HT1080 (cell line): ENCODE measurements at regions not wholly inside any gene's neighbourhood (a gene's known extent, or its start where the extent isn't known, plus 50 kb on each side); places are given as distances from the start of the nearest gene placed in this dataset.

Experiments
- DNase-seq: peaks from one replicate; pipeline ENCODE4 v3.0.0-alpha.2; 2015; ENCODE audit warnings: low read depth

GRCh38 chr5:8895062-8895461, 650.8 kb downstream of the SEMA5A start:
- no peak for DNase-seq

- DNase-seq = no peak
Measured at GRCh38 chr5:8895599-8895998, 650.3 kb downstream of the SEMA5A start.

GRCh38 chr5:8897316-8897715, 648.6 kb downstream of the SEMA5A start:
- no peak for DNase-seq

GRCh38 chr5:8905021-8905420, 640.9 kb downstream of the SEMA5A start:
- DNase-seq = no peak

- peak; percentile 87 for DNase-seq
Measured at GRCh38 chr5:8906303-8906967, 639.4 kb downstream of the SEMA5A start.

- peak; percentile 92 for DNase-seq
Measured at GRCh38 chr5:8907168-8907868, 638.6 kb downstream of the SEMA5A start.

GRCh38 chr5:8908055-8908683, 637.7 kb downstream of the SEMA5A start:
- peak; percentile 84 for DNase-seq

GRCh38 chr5:8912106-8912505, 633.8 kb downstream of the SEMA5A start:
- peak; percentile 82 for DNase-seq

GRCh38 chr5:8913522-8913921, 632.4 kb downstream of the SEMA5A start:
- DNase-seq = no peak

GRCh38 chr5:8919096-8919495, 626.8 kb downstream of the SEMA5A start:
- DNase-seq = no peak

- no peak for DNase-seq
Measured at GRCh38 chr5:8923526-8923925, 622.3 kb downstream of the SEMA5A start.

GRCh38 chr5:8924054-8924793, 621.7 kb downstream of the SEMA5A start:
- no peak for DNase-seq

GRCh38 chr5:8930021-8930420, 615.9 kb downstream of the SEMA5A start:
- DNase-seq = no peak

- DNase-seq = no peak
Measured at GRCh38 chr5:8934455-8934854, 611.4 kb downstream of the SEMA5A start.

- no peak for DNase-seq
Measured at GRCh38 chr5:8940934-8941333, 604.9 kb downstream of the SEMA5A start.

GRCh38 chr5:8943301-8943700, 602.6 kb downstream of the SEMA5A start:
- peak; percentile 12 for DNase-seq

- DNase-seq = peak; percentile 58
Measured at GRCh38 chr5:8944005-8944404, 601.9 kb downstream of the SEMA5A start.

- no peak for DNase-seq
Measured at GRCh38 chr5:8945972-8946371, 599.9 kb downstream of the SEMA5A start.

- no peak for DNase-seq
Measured at GRCh38 chr5:8949908-8950307, 596.0 kb downstream of the SEMA5A start.

- no peak for DNase-seq
Measured at GRCh38 chr5:8952147-8952546, 593.7 kb downstream of the SEMA5A start.

- DNase-seq = no peak
Measured at GRCh38 chr5:8953016-8953415, 592.9 kb downstream of the SEMA5A start.

- DNase-seq = no peak
Measured at GRCh38 chr5:8953911-8954438, 591.9 kb downstream of the SEMA5A start.
